Daoy (cell line): ENCODE measurements at regions not wholly inside any gene's neighbourhood (a gene's known extent, or its start where the extent isn't known, plus 50 kb on each side); places are given as distances from the start of the nearest gene placed in this dataset.
"Not testable (repeated sequence)": the region's sequence is repeated elsewhere in the genome, so short reads cannot be mapped to it uniquely, and the experiment has no call there.

ENCODE experiments used
- DNase-seq: peaks from one replicate; pipeline ENCODE4 v3.0.0-alpha.2; 2015; ENCODE audit warnings: low read depth

- no peak for DNase-seq
Observed at GRCh38 chr17:14622615-14623101, 321.8 kb downstream of the HS3ST3B1 start.

GRCh38 chr17:14621826-14622614 lies 321.1 kb downstream of the HS3ST3B1 start:
- no peak for DNase-seq

GRCh38 chr17:14619821-14620220 lies 318.9 kb downstream of the HS3ST3B1 start:
- DNase-seq, result no peak

GRCh38 chr17:14616528-14616927 lies 315.6 kb downstream of the HS3ST3B1 start:
- DNase-seq, result no peak

GRCh38 chr17:14605267-14605599 lies 304.4 kb downstream of the HS3ST3B1 start:
- no peak for DNase-seq

- DNase-seq, result no peak
Observed at GRCh38 chr17:14604591-14605266, 303.8 kb downstream of the HS3ST3B1 start.

- no peak for DNase-seq
Observed at GRCh38 chr17:14596224-14596623, 295.3 kb downstream of the HS3ST3B1 start.

- no peak for DNase-seq
Observed at GRCh38 chr17:14595656-14596055, 294.8 kb downstream of the HS3ST3B1 start.

- DNase-seq, result no peak
Observed at GRCh38 chr17:14594690-14595089, 293.8 kb downstream of the HS3ST3B1 start.

- DNase-seq, result no peak
Observed at GRCh38 chr17:14593956-14594355, 293.1 kb downstream of the HS3ST3B1 start.

- no peak for DNase-seq
Observed at GRCh38 chr17:14590459-14591250, 289.8 kb downstream of the HS3ST3B1 start.

GRCh38 chr17:14585099-14585498 lies 284.2 kb downstream of the HS3ST3B1 start:
- no peak for DNase-seq

- no peak for DNase-seq
Observed at GRCh38 chr17:14582996-14583395, 282.1 kb downstream of the HS3ST3B1 start.

GRCh38 chr17:14581186-14581830 lies 280.4 kb downstream of the HS3ST3B1 start:
- DNase-seq, result no peak

- DNase-seq, result peak; percentile 40
Observed at GRCh38 chr17:14580499-14580898, 279.6 kb downstream of the HS3ST3B1 start.

- no peak for DNase-seq
Observed at GRCh38 chr17:14579716-14580115, 278.8 kb downstream of the HS3ST3B1 start.

- DNase-seq, result peak; percentile 48
Observed at GRCh38 chr17:14575471-14575953, 274.6 kb downstream of the HS3ST3B1 start.

- DNase-seq, result not testable (repeated sequence)
Observed at GRCh38 chr17:14560325-14560724, 259.4 kb downstream of the HS3ST3B1 start.

GRCh38 chr17:14559264-14560119 lies 258.6 kb downstream of the HS3ST3B1 start:
- DNase-seq, result no peak

- DNase-seq, result no peak
Observed at GRCh38 chr17:14557480-14557879, 256.6 kb downstream of the HS3ST3B1 start.

GRCh38 chr17:14553847-14554246 lies 253.0 kb downstream of the HS3ST3B1 start:
- no peak for DNase-seq
